ENCODE measurements at regions not wholly inside any gene's neighbourhood (a gene's known extent, or its start where the extent isn't known, plus 50 kb on each side); places are given as distances from the start of the nearest gene placed in this dataset.

- peaks cover 0 to 12% (median 0%) of the 10 kb centered on the region in 3 donors for H3K27me3 ChIP-seq
- H3K27ac ChIP-seq: no peak overlapping the region
- no peaks in the 10 kb centered on the region for H3K36me3 ChIP-seq
- TF ChIP-seq POLR2AphosphoS5 (IDR thresholded peaks at IDR 0.05) (no peak), EP300 (IDR thresholded peaks at IDR 0.05) (no peak), POLR2A (IDR thresholded peaks at IDR 0.05) (no peak)
- TF ChIP-seq, protein P1, sequence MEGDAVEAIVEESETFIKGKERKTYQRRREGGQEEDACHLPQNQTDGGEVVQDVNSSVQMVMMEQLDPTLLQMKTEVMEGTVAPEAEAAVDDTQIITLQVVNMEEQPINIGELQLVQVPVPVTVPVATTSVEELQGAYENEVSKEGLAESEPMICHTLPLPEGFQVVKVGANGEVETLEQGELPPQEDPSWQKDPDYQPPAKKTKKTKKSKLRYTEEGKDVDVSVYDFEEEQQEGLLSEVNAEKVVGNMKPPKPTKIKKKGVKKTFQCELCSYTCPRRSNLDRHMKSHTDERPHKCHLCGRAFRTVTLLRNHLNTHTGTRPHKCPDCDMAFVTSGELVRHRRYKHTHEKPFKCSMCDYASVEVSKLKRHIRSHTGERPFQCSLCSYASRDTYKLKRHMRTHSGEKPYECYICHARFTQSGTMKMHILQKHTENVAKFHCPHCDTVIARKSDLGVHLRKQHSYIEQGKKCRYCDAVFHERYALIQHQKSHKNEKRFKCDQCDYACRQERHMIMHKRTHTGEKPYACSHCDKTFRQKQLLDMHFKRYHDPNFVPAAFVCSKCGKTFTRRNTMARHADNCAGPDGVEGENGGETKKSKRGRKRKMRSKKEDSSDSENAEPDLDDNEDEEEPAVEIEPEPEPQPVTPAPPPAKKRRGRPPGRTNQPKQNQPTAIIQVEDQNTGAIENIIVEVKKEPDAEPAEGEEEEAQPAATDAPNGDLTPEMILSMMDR (IDR thresholded peaks at IDR 0.05): no peak
- H3K4me3 ChIP-seq: no peak overlapping the region
- H3K4me1 ChIP-seq: no peaks in the 10 kb centered on the region
- DNase-seq: no peak
- H3K9me3 ChIP-seq: peaks cover 0 to 13% (median 5%) of the 10 kb centered on the region in 4 donors
- intact Hi-C loops (cut with DNase I; ENCODE audit: low total_unique reads): no loop called here
- 71 to 77% (median 75%) methylated on average over 8 of the region's 8 CpGs for WGBS, 5 donors
Measured at GRCh38 chr22:34972191-34972897, 93.6 kb upstream of the ISX start.

GRCh38 chr22:34973016-34973415, 92.9 kb upstream of the ISX start:
- no peaks in the 10 kb centered on the region for H3K36me3 ChIP-seq
- H3K9me3 ChIP-seq: peaks cover 0 to 13% (median 6%) of the 10 kb centered on the region in 4 donors
- H3K4me3 ChIP-seq: no peak overlapping the region
- intact Hi-C loops (cut with DNase I; ENCODE audit: low total_unique reads): no loop called here
- TF ChIP-seq POLR2AphosphoS5 (IDR thresholded peaks at IDR 0.05) (no peak), POLR2A (IDR thresholded peaks at IDR 0.05) (no peak), EP300 (IDR thresholded peaks at IDR 0.05) (no peak)
- TF ChIP-seq, protein P1 (IDR thresholded peaks at IDR 0.05): no peak
- 41 to 81% (median 70%) methylated on average over 1 of the region's 1 CpG for WGBS, 5 donors
- H3K4me1 ChIP-seq: no peaks in the 10 kb centered on the region
- no peak overlapping the region for H3K27ac ChIP-seq
- no peak for DNase-seq
- H3K27me3 ChIP-seq: peaks cover 0 to 14% (median 0%) of the 10 kb centered on the region in 3 donors

DNA sequence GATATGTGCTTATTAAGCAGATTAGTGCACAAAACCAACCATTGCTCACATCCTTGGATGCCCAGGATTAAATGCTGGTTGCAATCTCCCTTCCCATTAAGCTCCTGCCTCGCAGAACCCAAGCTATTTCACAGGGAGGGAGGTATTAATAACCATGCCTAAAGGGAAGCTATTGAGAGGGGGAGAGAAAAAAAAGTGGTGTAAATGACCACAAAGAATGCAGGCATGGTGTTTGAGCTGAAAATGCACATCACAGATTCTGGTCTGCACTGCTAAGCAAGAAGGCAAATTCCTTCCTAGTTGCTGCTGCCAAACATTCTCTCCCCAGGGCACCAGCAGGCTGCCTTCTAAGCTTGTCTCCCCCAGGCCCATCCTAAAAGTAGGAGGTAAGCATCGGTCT, 92.0 kb upstream of the ISX start:
- intact Hi-C loops (cut with DNase I; ENCODE audit: low total_unique reads): no loop called here
- H3K27ac ChIP-seq: no peak overlapping the region
- peaks cover 0 to 14% (median 0%) of the 10 kb centered on the region in 3 donors for H3K27me3 ChIP-seq
- TF ChIP-seq, protein P1 (IDR thresholded peaks at IDR 0.05): no peak
- TF ChIP-seq POLR2A (IDR thresholded peaks at IDR 0.05) (no peak), POLR2AphosphoS5 (IDR thresholded peaks at IDR 0.05) (no peak), EP300 (IDR thresholded peaks at IDR 0.05) (no peak)
- no peaks in the 10 kb centered on the region for H3K36me3 ChIP-seq
- H3K4me3 ChIP-seq: no peak overlapping the region
- no peaks in the 10 kb centered on the region for H3K4me1 ChIP-seq
- 46 to 69% (median 61%) methylated on average over 2 of the region's 2 CpGs for WGBS, 5 donors
- H3K9me3 ChIP-seq: peaks cover 0 to 13% (median 6%) of the 10 kb centered on the region in 4 donors
- no peak for DNase-seq

DNA sequence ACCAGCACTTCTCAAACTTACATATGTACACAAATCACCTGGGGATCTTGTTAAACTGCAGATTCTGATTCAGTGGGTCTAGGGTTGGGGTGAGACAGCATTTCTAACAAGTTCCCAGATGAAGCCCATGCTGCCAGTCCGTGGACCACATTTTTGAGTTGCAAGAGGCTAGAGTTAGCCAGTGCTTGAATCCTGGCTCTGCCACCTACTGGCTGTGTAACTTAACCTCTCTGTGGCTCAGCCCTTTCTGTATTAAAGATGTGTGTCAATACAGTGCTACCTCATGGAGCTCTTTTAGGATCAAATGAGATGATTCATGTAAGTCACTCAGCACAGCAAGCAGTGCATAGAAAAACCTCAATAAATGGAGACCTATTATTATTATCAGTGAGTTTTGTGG, 90.2 kb upstream of the ISX start:
- no peak overlapping the region for H3K27ac ChIP-seq
- WGBS, 5 donors: 7 to 38% (median 27%) methylated on average over 1 of the region's 1 CpG
- TF ChIP-seq POLR2AphosphoS5 (IDR thresholded peaks at IDR 0.05) (no peak), POLR2A (IDR thresholded peaks at IDR 0.05) (no peak), EP300 (IDR thresholded peaks at IDR 0.05) (no peak)
- TF ChIP-seq, protein P1 (IDR thresholded peaks at IDR 0.05): no peak
- peaks cover 0 to 13% (median 6%) of the 10 kb centered on the region in 4 donors for H3K9me3 ChIP-seq
- intact Hi-C loops (cut with DNase I; ENCODE audit: low total_unique reads): no loop called here
- H3K4me3 ChIP-seq: no peak overlapping the region
- no peak for DNase-seq
- no peaks in the 10 kb centered on the region for H3K36me3 ChIP-seq
- H3K4me1 ChIP-seq: no peaks in the 10 kb centered on the region
- H3K27me3 ChIP-seq: peaks cover 0 to 6% (median 0%) of the 10 kb centered on the region in 3 donors

Measured in stomach (tissue), 8 donors.